GM12878 (cell line): ENCODE measurements at regions not wholly inside any gene's neighbourhood (a gene's known extent, or its start where the extent isn't known, plus 50 kb on each side); places are given as distances from the start of the nearest gene placed in this dataset.

Source experiments
- ATAC-seq: fragments of 200-7000 bp; cut with Tn5 transposase; 3 replicates; pipeline ENCODE4 v1.9.1; 2020; ENCODE audit warnings: mild to moderate bottlenecking, moderate library complexity
- BruUV-seq: library from RNA; stranded (reverse); fragments of 400-500 nt; replicated peaks from 2 replicates; lab custom pipeline; 2021; lab: Mats Ljungman, UMichigan
- CTCF ChIA-PET: fragments of 300-600 bp; sonication (Branson Sonifier 250); formaldehyde crosslinking; extraction: SDS; loops from one replicate; lab custom pipeline; 2021; ENCODE audit warnings: inconsistent platforms; lab: Yijun Ruan, JAX
- POLR2A ChIA-PET: fragments of 350-600 bp; formaldehyde crosslinking; extraction: SDS; loops from one replicate; lab custom pipeline; 2021; ENCODE audit warnings: inconsistent platforms; lab: Charles Lee
- RAD21 ChIA-PET: fragments of 300-600 bp; sonication (Branson Sonifier 250); formaldehyde crosslinking; loops from one replicate; lab custom pipeline; 2023; ENCODE audit warnings: antibody characterized with exemption; ENCODE audit not compliant: unreplicated experiment; lab: Charles Lee
- SMC1A ChIA-PET: fragments of 300-600 bp; sonication (Branson Sonifier 250); formaldehyde crosslinking; loops from one replicate; lab custom pipeline; 2023; ENCODE audit not compliant: unreplicated experiment, uncharacterized antibody; lab: Charles Lee
- DNase-seq: peaks from one replicate; pipeline ENCODE4 v3.0.0-alpha.2; 2011; ENCODE audit warnings: low read depth, low spot score
- FAIRE-seq: peaks from 3 replicates; lab custom pipeline; 2011; peaks lifted over from hg19 to GRCh38; lab: Jason Lieb, UNC
- H2AFZ ChIP-seq: 2 replicates; pipeline ENCODE4 v1.6.0; 2011; ENCODE audit warnings: low read depth, low read length, control low read depth; ENCODE audit not compliant: control insufficient read depth
- H3K27ac ChIP-seq: 2 replicates; pipeline ENCODE4 v1.5.1; 2011; ENCODE audit warnings: control low read depth; ENCODE audit not compliant: control insufficient read depth, insufficient read depth
- H3K27me3 ChIP-seq, 2 experiments: replicated peaks in 1 of 2; 2 replicates each; pipeline versions ENCODE4 v1.6.0 to v1.6.1; 2011; ENCODE audit warnings: low read length in 1 of 2; ENCODE audit not compliant: control insufficient read depth in 2 of 2, insufficient read depth in 2 of 2
- H3K36me3 ChIP-seq, 2 experiments: 2 replicates each; pipeline ENCODE4 v1.5.1; 2011; ENCODE audit warnings: low read length in 1 of 2; ENCODE audit not compliant: control insufficient read depth in 2 of 2, insufficient read depth in 2 of 2
- H3K4me1 ChIP-seq: 2 replicates; pipeline ENCODE4 v1.6.1; 2011; ENCODE audit warnings: mild to moderate bottlenecking, low read length, moderate library complexity, mixed read lengths; ENCODE audit not compliant: control insufficient read depth, insufficient read depth
- H3K4me2 ChIP-seq: 2 replicates; pipeline ENCODE4 v1.6.0; 2011; ENCODE audit warnings: control low read depth; ENCODE audit not compliant: control insufficient read depth, insufficient read depth
- H3K4me3 ChIP-seq: fragments of 200-600 bp; sonication (generic); 2 replicates; pipeline ENCODE4 v1.5.1; 2016
- H3K79me2 ChIP-seq: 2 replicates; pipeline ENCODE4 v1.6.0; 2011; ENCODE audit warnings: low read length; ENCODE audit not compliant: control insufficient read depth, insufficient read depth
- H3K9ac ChIP-seq: 2 replicates; pipeline ENCODE4 v1.8.0; 2011; ENCODE audit warnings: low read length, control low read depth, mixed read lengths; ENCODE audit not compliant: control insufficient read depth, insufficient read depth
- H3K9me3 ChIP-seq: replicated peaks from 3 replicates; pipeline ENCODE4 v1.5.1; 2011; ENCODE audit warnings: mild to moderate bottlenecking, low read length; ENCODE audit not compliant: control insufficient read depth, insufficient read depth
- H4K20me1 ChIP-seq: 2 replicates; pipeline ENCODE4 v1.6.0; 2011; ENCODE audit not compliant: control insufficient read depth, insufficient read depth
- BCLAF1 ChIP-seq: fragments of 450-650 bp; IDR thresholded peaks from 2 replicates; pipeline ENCODE4 v1.6.1; 2017; ENCODE audit warnings: antibody characterized with exemption, mild to moderate bottlenecking, moderate library complexity
- BRCA1 ChIP-seq: IDR thresholded peaks from 2 replicates; pipeline ENCODE4 v1.6.1; 2011; ENCODE audit warnings: low read depth, low read length, improper control_type of control experiment
- DPF2 ChIP-seq: fragments of 450-650 bp; IDR thresholded peaks from 2 replicates; pipeline ENCODE4 v1.6.1; 2017; ENCODE audit warnings: mild to moderate bottlenecking
- HDAC2 ChIP-seq: fragments of 200-600 bp; sonication (generic); IDR thresholded peaks from 2 replicates; pipeline ENCODE4 v1.6.1; 2017
- RCOR1 ChIP-seq: conservative IDR thresholded peaks from 2 replicates; pipeline ENCODE4 v1.6.1; 2012; ENCODE audit warnings: low read depth, low read length, improper control_type of control experiment
- SKIL ChIP-seq: fragments of 450-650 bp; IDR thresholded peaks from 2 replicates; pipeline ENCODE4 v1.6.1; 2017; ENCODE audit warnings: mild to moderate bottlenecking, low read depth, inconsistent platforms; ENCODE audit not compliant: poor library complexity, severe bottlenecking
- TAF1 ChIP-seq: IDR thresholded peaks from 2 replicates; pipeline ENCODE4 v1.6.1; 2011; ENCODE audit warnings: mild to moderate bottlenecking, low read depth, low read length, borderline replicate concordance
- WGBS: methylation state at CpG from one replicate; pipeline ENCODE4 v1.1.6; 2016; ENCODE audit warnings: low lambda C conversion rate; ENCODE audit not compliant: insufficient replicate concordance, insufficient coverage; ENCODE audit errors: missing lambda C conversion rate; 5-methylcytosine and 5-hydroxymethylcytosine counted together
- in situ Hi-C: fragments of 300-500 bp; cut with MboI; formaldehyde crosslinking; loops from 9 replicates; pipeline ENCODE4 v1.14.3; 2018; ENCODE audit warnings: mixed read lengths
- intact Hi-C: fragments of 100-400 bp; cut with micrococcal nuclease; formaldehyde crosslinking; loops from one replicate; pipeline ENCODE4 v1.14.2; 2022; ENCODE audit not compliant: unreplicated experiment
- TF ChIP-seq, protein P1 (sequence below): fragments of 450-650 bp; IDR thresholded peaks from 2 replicates; pipeline ENCODE4 v1.6.1; 2016; ENCODE audit warnings: mild to moderate bottlenecking, moderate library complexity, borderline replicate concordance
- TF ChIP-seq, protein P2 (sequence below): fragments of 450-650 bp; IDR thresholded peaks from 2 replicates; pipeline ENCODE4 v1.6.1; 2018; ENCODE audit warnings: mild to moderate bottlenecking, low read depth, moderate library complexity; ENCODE audit not compliant: partially characterized antibody

DNA sequence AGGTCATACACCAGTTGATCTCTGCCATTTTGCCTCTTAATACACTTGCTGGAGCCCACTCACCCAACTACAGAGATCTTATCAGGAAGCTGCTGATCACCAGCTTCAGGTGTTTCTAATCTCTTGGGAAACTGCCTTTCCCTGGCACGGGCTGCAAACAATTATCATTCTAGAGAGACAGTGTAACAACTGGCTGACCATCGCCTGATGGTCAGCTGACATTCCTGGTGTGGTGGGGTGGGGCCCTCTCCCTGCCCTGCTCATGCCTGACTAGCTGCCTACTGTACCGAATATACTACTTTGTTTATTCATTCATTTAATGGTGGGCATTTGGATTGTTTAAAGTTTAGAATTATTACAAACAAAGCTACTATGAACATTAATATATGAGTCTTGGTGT is 311.5 kb downstream of the CBLN2 start (continued):
- TF ChIP-seq, protein P1, sequence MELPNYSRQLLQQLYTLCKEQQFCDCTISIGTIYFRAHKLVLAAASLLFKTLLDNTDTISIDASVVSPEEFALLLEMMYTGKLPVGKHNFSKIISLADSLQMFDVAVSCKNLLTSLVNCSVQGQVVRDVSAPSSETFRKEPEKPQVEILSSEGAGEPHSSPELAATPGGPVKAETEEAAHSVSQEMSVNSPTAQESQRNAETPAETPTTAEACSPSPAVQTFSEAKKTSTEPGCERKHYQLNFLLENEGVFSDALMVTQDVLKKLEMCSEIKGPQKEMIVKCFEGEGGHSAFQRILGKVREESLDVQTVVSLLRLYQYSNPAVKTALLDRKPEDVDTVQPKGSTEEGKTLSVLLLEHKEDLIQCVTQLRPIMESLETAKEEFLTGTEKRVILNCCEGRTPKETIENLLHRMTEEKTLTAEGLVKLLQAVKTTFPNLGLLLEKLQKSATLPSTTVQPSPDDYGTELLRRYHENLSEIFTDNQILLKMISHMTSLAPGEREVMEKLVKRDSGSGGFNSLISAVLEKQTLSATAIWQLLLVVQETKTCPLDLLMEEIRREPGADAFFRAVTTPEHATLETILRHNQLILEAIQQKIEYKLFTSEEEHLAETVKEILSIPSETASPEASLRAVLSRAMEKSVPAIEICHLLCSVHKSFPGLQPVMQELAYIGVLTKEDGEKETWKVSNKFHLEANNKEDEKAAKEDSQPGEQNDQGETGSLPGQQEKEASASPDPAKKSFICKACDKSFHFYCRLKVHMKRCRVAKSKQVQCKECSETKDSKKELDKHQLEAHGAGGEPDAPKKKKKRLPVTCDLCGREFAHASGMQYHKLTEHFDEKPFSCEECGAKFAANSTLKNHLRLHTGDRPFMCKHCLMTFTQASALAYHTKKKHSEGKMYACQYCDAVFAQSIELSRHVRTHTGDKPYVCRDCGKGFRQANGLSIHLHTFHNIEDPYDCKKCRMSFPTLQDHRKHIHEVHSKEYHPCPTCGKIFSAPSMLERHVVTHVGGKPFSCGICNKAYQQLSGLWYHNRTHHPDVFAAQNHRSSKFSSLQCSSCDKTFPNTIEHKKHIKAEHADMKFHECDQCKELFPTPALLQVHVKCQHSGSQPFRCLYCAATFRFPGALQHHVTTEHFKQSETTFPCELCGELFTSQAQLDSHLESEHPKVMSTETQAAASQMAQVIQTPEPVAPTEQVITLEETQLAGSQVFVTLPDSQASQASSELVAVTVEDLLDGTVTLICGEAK = no peak
- no peak for TF ChIP-seq BRCA1

- WGBS = 47% methylated on average over 4 of the region's 4 CpGs
- Histone ChIP-seq H3K79me2 (no peaks in the 10 kb centered on the region), H3K4me3 (no peak overlapping the region), H3K27me3 (no peaks in the 10 kb centered on the region), H3K27ac (no peak overlapping the region), H3K9me3 (no peaks in the 10 kb centered on the region), H3K9ac (no peak overlapping the region), H3K36me3 (no peaks in the 10 kb centered on the region), H3K4me2 (no peak overlapping the region), H4K20me1 (no peaks in the 10 kb centered on the region), H3K4me1 (no peaks in the 10 kb centered on the region), H2AFZ (no peak overlapping the region)
- intact Hi-C loops = no loop called here
- POLR2A ChIA-PET = no interaction called here
- DNase-seq = no peak
- SMC1A ChIA-PET = interaction anchor here (1.4 kb wide), 1 partner anchor 8 kb away, joined by 4 read pairs; no protein-coding TSS in a partner anchor
- RAD21 ChIA-PET = no interaction called here
- no peak for TF ChIP-seq TAF1
- no peak for TF ChIP-seq BCLAF1
- TF ChIP-seq, protein P2, sequence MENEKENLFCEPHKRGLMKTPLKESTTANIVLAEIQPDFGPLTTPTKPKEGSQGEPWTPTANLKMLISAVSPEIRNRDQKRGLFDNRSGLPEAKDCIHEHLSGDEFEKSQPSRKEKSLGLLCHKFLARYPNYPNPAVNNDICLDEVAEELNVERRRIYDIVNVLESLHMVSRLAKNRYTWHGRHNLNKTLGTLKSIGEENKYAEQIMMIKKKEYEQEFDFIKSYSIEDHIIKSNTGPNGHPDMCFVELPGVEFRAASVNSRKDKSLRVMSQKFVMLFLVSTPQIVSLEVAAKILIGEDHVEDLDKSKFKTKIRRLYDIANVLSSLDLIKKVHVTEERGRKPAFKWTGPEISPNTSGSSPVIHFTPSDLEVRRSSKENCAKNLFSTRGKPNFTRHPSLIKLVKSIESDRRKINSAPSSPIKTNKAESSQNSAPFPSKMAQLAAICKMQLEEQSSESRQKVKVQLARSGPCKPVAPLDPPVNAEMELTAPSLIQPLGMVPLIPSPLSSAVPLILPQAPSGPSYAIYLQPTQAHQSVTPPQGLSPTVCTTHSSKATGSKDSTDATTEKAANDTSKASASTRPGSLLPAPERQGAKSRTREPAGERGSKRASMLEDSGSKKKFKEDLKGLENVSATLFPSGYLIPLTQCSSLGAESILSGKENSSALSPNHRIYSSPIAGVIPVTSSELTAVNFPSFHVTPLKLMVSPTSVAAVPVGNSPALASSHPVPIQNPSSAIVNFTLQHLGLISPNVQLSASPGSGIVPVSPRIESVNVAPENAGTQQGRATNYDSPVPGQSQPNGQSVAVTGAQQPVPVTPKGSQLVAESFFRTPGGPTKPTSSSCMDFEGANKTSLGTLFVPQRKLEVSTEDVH = no peak
- TF ChIP-seq RCOR1 = no peak
- TF ChIP-seq HDAC2 = no peak
- no peak for TF ChIP-seq SKIL
- TF ChIP-seq DPF2 = no peak
- ATAC-seq = no peak
- in situ Hi-C loops = no loop called here
- FAIRE-seq = no peak
- BruUV-seq = no TSS peak
- CTCF ChIA-PET = no interaction called here
Measured at GRCh38 chr18:72225958-72226357, 318.2 kb downstream of the CBLN2 start.
